Keratinocyte (primary cell): ENCODE measurements at regions not wholly inside any gene's neighbourhood (a gene's known extent, or its start where the extent isn't known, plus 50 kb on each side); places are given as distances from the start of the nearest gene placed in this dataset.

Source experiments
- DNase-seq: peaks from one replicate; pipeline ENCODE4 v3.0.0-alpha.2; 2011; ENCODE audit warnings: low read depth, missing footprints, low spot score
- FAIRE-seq: peaks from 2 replicates; lab custom pipeline; 2011; peaks lifted over from hg19 to GRCh38; lab: Jason Lieb, UNC
- H2AFZ ChIP-seq: 2 replicates; pipeline ENCODE4 v1.6.0; 2012; ENCODE audit warnings: low read length, control low read depth, inconsistent platforms; ENCODE audit not compliant: control insufficient read depth
- H3K27ac ChIP-seq: 2 replicates; pipeline ENCODE4 v1.5.1; 2011; ENCODE audit warnings: low read length; ENCODE audit not compliant: control insufficient read depth, insufficient read depth
- H3K27me3 ChIP-seq: 3 replicates; pipeline ENCODE4 v1.6.0; 2011; ENCODE audit warnings: low read length; ENCODE audit not compliant: control insufficient read depth, insufficient read depth; ENCODE audit errors: extremely low read depth
- H3K36me3 ChIP-seq, 2 experiments: 2 replicates in 1 of 2; 3 replicates in 1 of 2; pipeline ENCODE4 v1.5.1; 2011; ENCODE audit warnings: low read length in 2 of 2, mild to moderate bottlenecking in 1 of 2; ENCODE audit not compliant: control insufficient read depth in 2 of 2, insufficient read depth in 2 of 2; ENCODE audit errors: extremely low read depth in 1 of 2
- H3K4me1 ChIP-seq: 3 replicates; pipeline ENCODE4 v1.5.1; 2011; ENCODE audit warnings: low read length; ENCODE audit not compliant: control insufficient read depth, insufficient read depth; ENCODE audit errors: extremely low read depth
- H3K4me2 ChIP-seq: 3 replicates; pipeline ENCODE4 v1.6.0; 2011; ENCODE audit warnings: low read depth, low read length; ENCODE audit not compliant: control insufficient read depth, insufficient read depth; ENCODE audit errors: extremely low read depth
- H3K4me3 ChIP-seq, 3 experiments: fragments of 200-600 bp in 1 of 3; sonication (generic) in 1 of 3; 2 replicates in 2 of 3; 3 replicates in 1 of 3; pipeline ENCODE4 v1.5.1; 2011 to 2016; ENCODE audit warnings: low read length in 3 of 3, mild to moderate bottlenecking in 3 of 3, control low read depth in 2 of 3, inconsistent platforms in 1 of 3, low read depth in 1 of 3, mixed read lengths in 1 of 3, mixed run types in 1 of 3, moderate library complexity in 1 of 3; ENCODE audit not compliant: control insufficient read depth in 2 of 3, insufficient read depth in 2 of 3; ENCODE audit errors: extremely low read depth in 1 of 3
- H3K79me2 ChIP-seq: 2 replicates; pipeline ENCODE4 v1.6.0; 2012; ENCODE audit warnings: low read length; ENCODE audit not compliant: control insufficient read depth, insufficient read depth
- H3K9ac ChIP-seq: 3 replicates; pipeline ENCODE4 v1.6.0; 2011; ENCODE audit warnings: low read length; ENCODE audit not compliant: control insufficient read depth, insufficient read depth; ENCODE audit errors: extremely low read depth
- H3K9me1 ChIP-seq: 3 replicates; pipeline ENCODE4 v1.6.0; 2011; ENCODE audit warnings: low read length; ENCODE audit not compliant: control insufficient read depth, insufficient read depth; ENCODE audit errors: extremely low read depth
- H3K9me3 ChIP-seq: 2 replicates; pipeline ENCODE4 v1.5.1; 2012; ENCODE audit warnings: low read depth, low read length; ENCODE audit not compliant: control insufficient read depth
- H4K20me1 ChIP-seq: 3 replicates; pipeline ENCODE4 v1.6.0; 2011; ENCODE audit warnings: low read length; ENCODE audit not compliant: control insufficient read depth, insufficient read depth; ENCODE audit errors: extremely low read depth
- CTCF ChIP-seq, 3 experiments: IDR thresholded peaks in 1 of 3; conservative IDR thresholded peaks in 1 of 3; optimal IDR thresholded peaks in 1 of 3; 2 replicates in 2 of 3; 3 replicates in 1 of 3; pipeline versions ENCODE3 to v1.5.1; 2011; ENCODE audit warnings: low read length in 3 of 3, mild to moderate bottlenecking in 3 of 3, moderate library complexity in 2 of 3, control low read depth in 1 of 3, inconsistent platforms in 1 of 3; ENCODE audit not compliant: insufficient read depth in 2 of 3; ENCODE audit errors: extremely low read depth in 1 of 3
- EZH2 ChIP-seq: IDR thresholded peaks from one replicate; pipeline ENCODE4 v1.6.1; 2012; ENCODE audit warnings: inconsistent platforms, mild to moderate bottlenecking, low read length, moderate library complexity
- dilution Hi-C: fragments of 300-500 bp; cut with MboI; formaldehyde crosslinking; loops from one replicate; pipeline ENCODE4 v1.7.0; 2020; ENCODE audit warnings: low sequenced_read_pairs; ENCODE audit not compliant: extremely low pct_ligation_motif_present

- Histone ChIP-seq H3K27ac (no peak overlapping the region), H3K36me3 (no peaks in the 10 kb centered on the region), H3K4me3 (no peak overlapping the region), H3K4me1 (no peaks in the 10 kb centered on the region), H3K9me3 (no peaks in the 10 kb centered on the region), H3K9me1 (no peaks in the 10 kb centered on the region), H2AFZ (no peak overlapping the region), H4K20me1 (no peaks in the 10 kb centered on the region), H3K4me2 (no peak overlapping the region), H3K79me2 (no peaks in the 10 kb centered on the region), H3K27me3 (peaks cover 13% of the 10 kb centered on the region), H3K9ac (no peak overlapping the region)
- dilution Hi-C loops = no loop called here
- DNase-seq (no peak), FAIRE-seq (no peak)
- TF ChIP-seq CTCF (optimal IDR thresholded peaks at IDR 0.05 in 1 of 3, IDR thresholded peaks at IDR 0.05 in 1 of 3, conservative IDR thresholded peaks at IDR 0.05 in 1 of 3; ENCODE audit: extremely low read depth in 1 of 3, insufficient read depth in 2 of 3, low read length in 3 of 3) (no peak), EZH2 (no peak)
These were observed 138.0 kb upstream of the THY1 start for GRCh38 chr11:119560961-119561360.

GRCh38 chr11:119560291-119560690 is 137.3 kb upstream of the THY1 start:
- Histone ChIP-seq H4K20me1 (no peaks in the 10 kb centered on the region), H3K4me1 (no peaks in the 10 kb centered on the region), H3K9ac (no peak overlapping the region), H3K79me2 (no peaks in the 10 kb centered on the region), H3K9me1 (no peaks in the 10 kb centered on the region), H2AFZ (no peak overlapping the region), H3K36me3 (no peaks in the 10 kb centered on the region), H3K4me3 (no peak overlapping the region), H3K9me3 (no peaks in the 10 kb centered on the region), H3K27me3 (peaks cover 13% of the 10 kb centered on the region), H3K27ac (no peak overlapping the region), H3K4me2 (no peak overlapping the region)
- TF ChIP-seq EZH2 (no peak), CTCF (optimal IDR thresholded peaks at IDR 0.05 in 1 of 3, IDR thresholded peaks at IDR 0.05 in 1 of 3, conservative IDR thresholded peaks at IDR 0.05 in 1 of 3; ENCODE audit: extremely low read depth in 1 of 3, insufficient read depth in 2 of 3, low read length in 3 of 3) (no peak)
- dilution Hi-C loops = no loop called here
- no peak for DNase-seq
- no peak for FAIRE-seq
